ENCODE measurements at regions not wholly inside any gene's neighbourhood (a gene's known extent, or its start where the extent isn't known, plus 50 kb on each side); places are given as distances from the start of the nearest gene placed in this dataset.

DNA sequence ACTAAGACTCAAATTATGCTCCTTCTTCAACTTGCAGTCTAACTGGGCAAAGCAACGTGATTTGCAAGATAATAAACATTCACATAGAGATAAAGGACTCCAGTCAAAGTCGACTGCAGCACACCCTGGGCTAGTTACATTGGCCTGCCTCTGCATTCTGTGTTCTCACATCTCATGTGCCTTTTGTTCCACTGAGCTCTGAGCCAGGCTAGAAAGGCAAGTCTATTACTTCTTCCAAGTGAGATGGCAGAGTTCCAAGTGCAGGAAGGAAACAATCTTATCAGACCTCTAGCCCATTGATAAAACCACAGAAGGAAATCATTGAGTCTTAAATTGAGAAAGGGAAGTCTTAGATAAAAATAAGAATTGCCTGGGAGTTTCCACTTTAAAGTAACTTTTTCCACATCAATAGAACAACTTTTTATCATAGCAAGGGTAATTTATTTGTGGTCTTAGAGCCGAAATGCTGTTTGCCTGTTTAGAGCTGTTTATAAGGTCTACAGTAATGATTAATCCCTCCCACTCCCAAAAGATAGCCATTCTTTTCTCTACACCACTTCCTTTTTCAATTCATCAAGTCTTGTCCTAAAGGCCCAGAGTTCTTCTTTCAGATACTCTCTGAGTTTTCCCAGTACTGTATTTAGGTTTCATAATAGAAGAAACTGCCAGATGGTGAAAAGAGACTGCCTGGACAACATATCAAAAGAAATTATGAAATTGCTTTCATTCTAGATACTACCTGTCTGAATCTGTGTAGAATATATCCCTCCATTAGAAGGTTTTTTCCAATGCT lies 200.2 kb downstream of the GUCY2F start:
- Histone ChIP-seq H3K9ac (ENCODE audit: insufficient read depth in 1 of 2, low read length in 2 of 2) (no peak overlapping the region), H3K9me3 (ENCODE audit: control insufficient read depth in 4 of 4, insufficient read depth in 3 of 4, low read length in 3 of 4) (no peaks in the 10 kb centered on the region), H3K36me3 (ENCODE audit: control insufficient read depth in 4 of 4, insufficient read depth in 4 of 4, low read length in 4 of 4) (no peaks in the 10 kb centered on the region), H3K4me3 (no peak overlapping the region), H3K27me3 (ENCODE audit: control insufficient read depth in 3 of 3, insufficient read depth in 3 of 3, low read length in 2 of 3) (peaks cover 0 to 8% (median 5%) of the 10 kb centered on the region in 3 donors), H3K27ac (ENCODE audit: low read depth in 1 of 2, low read length in 1 of 2) (no peak overlapping the region), H3K4me1 (ENCODE audit: control insufficient read depth in 5 of 5, insufficient read depth in 5 of 5, low read length in 5 of 5) (no peaks in the 10 kb centered on the region)
- DNase-seq (peak; percentile 16 to 72 (median 51)), ATAC-seq (ENCODE audit: insufficient read depth, low FRiP score) (no peak)
- TF ChIP-seq, protein P1, sequence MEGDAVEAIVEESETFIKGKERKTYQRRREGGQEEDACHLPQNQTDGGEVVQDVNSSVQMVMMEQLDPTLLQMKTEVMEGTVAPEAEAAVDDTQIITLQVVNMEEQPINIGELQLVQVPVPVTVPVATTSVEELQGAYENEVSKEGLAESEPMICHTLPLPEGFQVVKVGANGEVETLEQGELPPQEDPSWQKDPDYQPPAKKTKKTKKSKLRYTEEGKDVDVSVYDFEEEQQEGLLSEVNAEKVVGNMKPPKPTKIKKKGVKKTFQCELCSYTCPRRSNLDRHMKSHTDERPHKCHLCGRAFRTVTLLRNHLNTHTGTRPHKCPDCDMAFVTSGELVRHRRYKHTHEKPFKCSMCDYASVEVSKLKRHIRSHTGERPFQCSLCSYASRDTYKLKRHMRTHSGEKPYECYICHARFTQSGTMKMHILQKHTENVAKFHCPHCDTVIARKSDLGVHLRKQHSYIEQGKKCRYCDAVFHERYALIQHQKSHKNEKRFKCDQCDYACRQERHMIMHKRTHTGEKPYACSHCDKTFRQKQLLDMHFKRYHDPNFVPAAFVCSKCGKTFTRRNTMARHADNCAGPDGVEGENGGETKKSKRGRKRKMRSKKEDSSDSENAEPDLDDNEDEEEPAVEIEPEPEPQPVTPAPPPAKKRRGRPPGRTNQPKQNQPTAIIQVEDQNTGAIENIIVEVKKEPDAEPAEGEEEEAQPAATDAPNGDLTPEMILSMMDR (IDR thresholded peaks at IDR 0.05; ENCODE audit: control extremely low read depth, extremely low read depth) = no peak
- WGBS, 2 donors = 8 to 10% methylated on average over 3 of the region's 3 CpGs

DNA sequence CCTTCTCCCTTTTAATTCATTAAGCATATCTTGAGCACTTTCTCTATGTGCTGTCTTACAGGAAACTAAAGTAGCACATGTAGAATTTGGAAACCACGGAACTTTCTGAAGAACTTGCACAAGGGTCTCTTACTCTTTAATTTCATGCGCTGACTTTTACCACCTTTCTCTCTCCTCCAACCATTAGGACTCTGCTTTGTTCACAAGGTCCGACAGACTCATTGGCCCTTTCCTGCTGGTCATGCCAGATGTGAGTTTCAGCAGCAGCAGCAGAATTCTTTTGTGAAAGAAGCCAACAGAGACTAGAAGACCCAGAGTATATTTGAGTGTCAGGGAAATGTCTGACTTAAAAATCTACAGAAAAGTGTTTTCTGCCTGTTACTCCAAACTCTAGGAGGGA lies 207.1 kb downstream of the GUCY2F start:
- 80 to 87% methylated on average over 3 of the region's 3 CpGs for WGBS, 2 donors
- no peak overlapping the region for H3K27ac ChIP-seq (ENCODE audit: low read depth in 1 of 2, low read length in 1 of 2)
- H3K4me1 ChIP-seq (ENCODE audit: control insufficient read depth in 5 of 5, insufficient read depth in 5 of 5, low read length in 5 of 5) = no peaks in the 10 kb centered on the region
- TF ChIP-seq, protein P1 (IDR thresholded peaks at IDR 0.05; ENCODE audit: control extremely low read depth, extremely low read depth) = no peak
- H3K36me3 ChIP-seq (ENCODE audit: control insufficient read depth in 4 of 4, insufficient read depth in 4 of 4, low read length in 4 of 4) = no peaks in the 10 kb centered on the region
- H3K27me3 ChIP-seq (ENCODE audit: control insufficient read depth in 3 of 3, insufficient read depth in 3 of 3, low read length in 2 of 3) = peaks cover 0 to 34% (median 5%) of the 10 kb centered on the region in 3 donors
- H3K9me3 ChIP-seq (ENCODE audit: control insufficient read depth in 4 of 4, insufficient read depth in 3 of 4, low read length in 3 of 4) = peaks cover 0 to 4% (median 0%) of the 10 kb centered on the region in 4 donors
- DNase-seq = no peak
- no peak for ATAC-seq (ENCODE audit: insufficient read depth, low FRiP score)
- no peak overlapping the region for H3K9ac ChIP-seq (ENCODE audit: insufficient read depth in 1 of 2, low read length in 2 of 2)
- no peak overlapping the region for H3K4me3 ChIP-seq

DNA sequence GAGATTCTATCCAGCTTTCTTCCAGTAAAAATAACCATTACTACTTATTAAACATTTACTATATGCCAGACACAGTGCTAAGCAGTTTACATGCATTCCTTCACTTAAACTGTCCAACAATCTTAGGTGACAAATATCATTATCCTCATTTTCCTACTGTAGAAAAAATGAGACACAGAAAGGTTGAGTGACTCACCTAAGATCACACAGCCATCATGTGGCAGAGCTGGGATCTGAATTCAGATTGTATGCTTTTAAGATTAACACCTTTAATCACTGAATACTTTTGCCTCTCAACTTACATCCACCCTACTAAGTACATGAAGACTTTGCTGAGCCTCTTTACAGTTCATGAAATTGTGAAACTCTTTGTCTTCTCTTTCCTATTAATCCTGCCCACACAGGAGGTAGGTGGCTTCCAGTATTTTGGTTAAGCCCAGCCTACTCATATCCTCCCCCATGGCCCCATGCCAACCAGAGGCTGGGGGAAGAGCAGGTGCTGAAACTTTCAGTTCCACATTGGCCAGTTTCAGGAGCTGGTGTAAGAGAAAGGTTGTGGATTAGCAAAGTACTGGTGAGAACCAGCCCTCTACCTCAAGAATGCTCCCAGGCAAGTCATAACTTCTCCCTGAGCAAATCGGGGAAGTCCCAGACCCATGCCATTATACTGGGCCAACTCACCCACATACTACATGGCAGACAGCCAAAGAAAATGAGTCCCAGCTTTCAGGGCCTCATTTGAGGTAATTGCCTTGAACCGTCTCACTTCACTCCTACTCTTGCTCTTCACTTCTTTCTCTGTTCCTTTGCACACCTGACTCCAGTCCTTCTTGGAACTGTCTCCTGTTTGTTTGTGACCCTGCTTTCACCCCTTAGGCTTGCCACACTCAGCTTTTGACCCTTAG lies 211.1 kb downstream of the GUCY2F start:
- no peak overlapping the region for H3K4me3 ChIP-seq
- no peaks in the 10 kb centered on the region for H3K36me3 ChIP-seq (ENCODE audit: control insufficient read depth in 4 of 4, insufficient read depth in 4 of 4, low read length in 4 of 4)
- 23 to 41% methylated on average over 2 of the region's 2 CpGs for WGBS, 2 donors
- ATAC-seq (ENCODE audit: insufficient read depth, low FRiP score) = peak; percentile 81
- peaks cover 0 to 4% (median 0%) of the 10 kb centered on the region in 4 donors for H3K9me3 ChIP-seq (ENCODE audit: control insufficient read depth in 4 of 4, insufficient read depth in 3 of 4, low read length in 3 of 4)
- DNase-seq = peak in 1 of 3 donors; percentile 1
- no peak overlapping the region for H3K9ac ChIP-seq (ENCODE audit: insufficient read depth in 1 of 2, low read length in 2 of 2)
- no peak overlapping the region for H3K27ac ChIP-seq (ENCODE audit: low read depth in 1 of 2, low read length in 1 of 2)
- peaks cover 0 to 37% (median 8%) of the 10 kb centered on the region in 3 donors for H3K27me3 ChIP-seq (ENCODE audit: control insufficient read depth in 3 of 3, insufficient read depth in 3 of 3, low read length in 2 of 3)
- TF ChIP-seq, protein P1 (IDR thresholded peaks at IDR 0.05; ENCODE audit: control extremely low read depth, extremely low read depth) = no peak
- H3K4me1 ChIP-seq (ENCODE audit: control insufficient read depth in 5 of 5, insufficient read depth in 5 of 5, low read length in 5 of 5) = no peaks in the 10 kb centered on the region
